ENCODE measurements at regions not wholly inside any gene's neighbourhood (a gene's known extent, or its start where the extent isn't known, plus 50 kb on each side); places are given as distances from the start of the nearest gene placed in this dataset.

GRCh38 chr2:11058129-11058528 is 97.1 kb upstream of the SLC66A3 start:
- H3K4me3 ChIP-seq (ENCODE audit: low read length), result no peak overlapping the region
- H3K9me2 ChIP-seq (replicated peaks; ENCODE audit: control insufficient read depth, low read length), result no peaks in the 10 kb centered on the region
- 0 out of 2 replicates have a peak, but pooled peaks cover 5% of the 10 kb centered on the region for H3K9me3 ChIP-seq (ENCODE audit: control insufficient read depth, insufficient read depth, low read length)
- no peaks in the 10 kb centered on the region for H3K79me2 ChIP-seq (ENCODE audit: control insufficient read depth, low read length)
- no peaks in the 10 kb centered on the region for H3F3A ChIP-seq (ENCODE audit: control insufficient read depth, insufficient read depth)
- no peaks in the 10 kb centered on the region for H3K4me1 ChIP-seq (ENCODE audit: control insufficient read depth, low read length)
- H3K27ac ChIP-seq (ENCODE audit: low read depth, low read length), result no peak overlapping the region
- H3K36me3 ChIP-seq (ENCODE audit: control insufficient read depth, low read length), result no peaks in the 10 kb centered on the region
- no peaks in the 10 kb centered on the region for H4K20me1 ChIP-seq (ENCODE audit: control insufficient read depth, insufficient read depth, low read depth, low read length)
- H3K27me3 ChIP-seq (ENCODE audit: control insufficient read depth, low read length), result 0 out of 2 replicates have a peak, but pooled peaks cover 3% of the 10 kb centered on the region
- TF ChIP-seq EZH2phosphoT487 (IDR thresholded peaks at IDR 0.05; ENCODE audit: borderline replicate concordance, low read length), result no peak
- no peak for TF ChIP-seq CTCF (IDR thresholded peaks at IDR 0.05; ENCODE audit: low read depth, low read length, poor library complexity, severe bottlenecking)
- no peak overlapping the region for H3K4me2 ChIP-seq (ENCODE audit: low read length)

GRCh38 chr2:11060376-11061169 is 94.7 kb upstream of the SLC66A3 start:
- no peaks in the 10 kb centered on the region for H3K4me1 ChIP-seq (ENCODE audit: control insufficient read depth, low read length)
- peaks cover 6% of the 10 kb centered on the region; the same call in 1 of the 2 replicates for H3K27me3 ChIP-seq (ENCODE audit: control insufficient read depth, low read length)
- H3K79me2 ChIP-seq (ENCODE audit: control insufficient read depth, low read length), result no peaks in the 10 kb centered on the region
- TF ChIP-seq CTCF (IDR thresholded peaks at IDR 0.05; ENCODE audit: low read depth, low read length, poor library complexity, severe bottlenecking) (no peak), EZH2phosphoT487 (IDR thresholded peaks at IDR 0.05; ENCODE audit: borderline replicate concordance, low read length) (no peak)
- no peak overlapping the region for H3K4me3 ChIP-seq (ENCODE audit: low read length)
- H3K9me2 ChIP-seq (replicated peaks; ENCODE audit: control insufficient read depth, low read length), result no peaks in the 10 kb centered on the region
- no peaks in the 10 kb centered on the region for H3F3A ChIP-seq (ENCODE audit: control insufficient read depth, insufficient read depth)
- H4K20me1 ChIP-seq (ENCODE audit: control insufficient read depth, insufficient read depth, low read depth, low read length), result no peaks in the 10 kb centered on the region
- H3K9me3 ChIP-seq (ENCODE audit: control insufficient read depth, insufficient read depth, low read length), result 0 out of 2 replicates have a peak, but pooled peaks cover 5% of the 10 kb centered on the region
- no peaks in the 10 kb centered on the region for H3K36me3 ChIP-seq (ENCODE audit: control insufficient read depth, low read length)
- no peak overlapping the region for H3K4me2 ChIP-seq (ENCODE audit: low read length)
- H3K27ac ChIP-seq (ENCODE audit: low read depth, low read length), result no peak overlapping the region

GRCh38 chr2:11065833-11066485 is 89.3 kb upstream of the SLC66A3 start:
- Histone ChIP-seq H3F3A (ENCODE audit: control insufficient read depth, insufficient read depth) (no peaks in the 10 kb centered on the region), H3K4me2 (ENCODE audit: low read length) (no peak overlapping the region), H3K27me3 (ENCODE audit: control insufficient read depth, low read length) (peaks cover 4% of the 10 kb centered on the region; the same call in 1 of the 2 replicates), H3K4me1 (ENCODE audit: control insufficient read depth, low read length) (no peaks in the 10 kb centered on the region), H3K9me2 (replicated peaks; ENCODE audit: control insufficient read depth, low read length) (no peaks in the 10 kb centered on the region), H3K27ac (ENCODE audit: low read depth, low read length) (no peak overlapping the region), H3K36me3 (ENCODE audit: control insufficient read depth, low read length) (no peaks in the 10 kb centered on the region), H3K4me3 (ENCODE audit: low read length) (no peak overlapping the region), H3K79me2 (ENCODE audit: control insufficient read depth, low read length) (no peaks in the 10 kb centered on the region), H3K9me3 (ENCODE audit: control insufficient read depth, insufficient read depth, low read length) (0 out of 2 replicates have a peak, but pooled peaks cover 3% of the 10 kb centered on the region), H4K20me1 (ENCODE audit: control insufficient read depth, insufficient read depth, low read depth, low read length) (no peaks in the 10 kb centered on the region)
- TF ChIP-seq EZH2phosphoT487 (IDR thresholded peaks at IDR 0.05; ENCODE audit: borderline replicate concordance, low read length) (no peak), CTCF (IDR thresholded peaks at IDR 0.05; ENCODE audit: low read depth, low read length, poor library complexity, severe bottlenecking) (no peak)
